ENCODE measurements at regions not wholly inside any gene's neighbourhood (a gene's known extent, or its start where the extent isn't known, plus 50 kb on each side); places are given as distances from the start of the nearest gene placed in this dataset.

DNA sequence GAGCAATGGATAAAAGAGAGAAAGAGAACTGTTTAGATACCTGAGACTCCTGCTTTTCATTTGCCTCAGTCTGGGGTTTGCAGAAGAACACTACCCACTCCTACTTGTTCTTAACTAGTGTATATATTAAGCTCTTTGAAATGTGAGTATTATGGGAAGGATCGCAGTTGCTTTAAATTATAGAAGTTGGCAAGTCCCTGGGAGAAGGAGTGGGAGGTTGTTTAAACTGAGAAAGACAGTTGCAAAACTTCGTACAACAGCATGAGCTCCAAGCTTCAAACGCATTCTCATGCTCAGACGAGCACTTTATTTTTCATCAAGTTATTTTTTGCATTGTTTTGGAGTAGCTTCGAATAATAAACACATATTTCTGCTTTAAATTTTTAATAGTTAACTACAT, 88.1 kb upstream of the C1QTNF7 start:
- TF ChIP-seq, protein P1, sequence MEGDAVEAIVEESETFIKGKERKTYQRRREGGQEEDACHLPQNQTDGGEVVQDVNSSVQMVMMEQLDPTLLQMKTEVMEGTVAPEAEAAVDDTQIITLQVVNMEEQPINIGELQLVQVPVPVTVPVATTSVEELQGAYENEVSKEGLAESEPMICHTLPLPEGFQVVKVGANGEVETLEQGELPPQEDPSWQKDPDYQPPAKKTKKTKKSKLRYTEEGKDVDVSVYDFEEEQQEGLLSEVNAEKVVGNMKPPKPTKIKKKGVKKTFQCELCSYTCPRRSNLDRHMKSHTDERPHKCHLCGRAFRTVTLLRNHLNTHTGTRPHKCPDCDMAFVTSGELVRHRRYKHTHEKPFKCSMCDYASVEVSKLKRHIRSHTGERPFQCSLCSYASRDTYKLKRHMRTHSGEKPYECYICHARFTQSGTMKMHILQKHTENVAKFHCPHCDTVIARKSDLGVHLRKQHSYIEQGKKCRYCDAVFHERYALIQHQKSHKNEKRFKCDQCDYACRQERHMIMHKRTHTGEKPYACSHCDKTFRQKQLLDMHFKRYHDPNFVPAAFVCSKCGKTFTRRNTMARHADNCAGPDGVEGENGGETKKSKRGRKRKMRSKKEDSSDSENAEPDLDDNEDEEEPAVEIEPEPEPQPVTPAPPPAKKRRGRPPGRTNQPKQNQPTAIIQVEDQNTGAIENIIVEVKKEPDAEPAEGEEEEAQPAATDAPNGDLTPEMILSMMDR (IDR thresholded peaks at IDR 0.05; ENCODE audit: control extremely low read depth, extremely low read depth), result no peak
- H3K4me3 ChIP-seq, result no peak overlapping the region
- no peaks in the 10 kb centered on the region for H3K36me3 ChIP-seq (ENCODE audit: control insufficient read depth in 4 of 4, insufficient read depth in 4 of 4, low read length in 4 of 4)
- H3K27me3 ChIP-seq (ENCODE audit: control insufficient read depth in 3 of 3, insufficient read depth in 3 of 3, low read length in 2 of 3), result no peaks in the 10 kb centered on the region
- H3K27ac ChIP-seq (ENCODE audit: low read depth in 1 of 2, low read length in 1 of 2), result no peak overlapping the region
- no peaks in the 10 kb centered on the region for H3K9me3 ChIP-seq (ENCODE audit: control insufficient read depth in 4 of 4, insufficient read depth in 3 of 4, low read length in 3 of 4)
- peaks cover 0 to 42% (median 11%) of the 10 kb centered on the region in 5 donors for H3K4me1 ChIP-seq (ENCODE audit: control insufficient read depth in 5 of 5, insufficient read depth in 5 of 5, low read length in 5 of 5)
- peak overlapping the region in 1 of 2 donors; percentile 27 for H3K9ac ChIP-seq (ENCODE audit: insufficient read depth in 1 of 2, low read length in 2 of 2)
- ATAC-seq (ENCODE audit: insufficient read depth, low FRiP score) (no peak), DNase-seq (peak; percentile 32 to 94 (median 90))
- 62 to 83% methylated on average over 5 of the region's 5 CpGs for WGBS, 2 donors

DNA sequence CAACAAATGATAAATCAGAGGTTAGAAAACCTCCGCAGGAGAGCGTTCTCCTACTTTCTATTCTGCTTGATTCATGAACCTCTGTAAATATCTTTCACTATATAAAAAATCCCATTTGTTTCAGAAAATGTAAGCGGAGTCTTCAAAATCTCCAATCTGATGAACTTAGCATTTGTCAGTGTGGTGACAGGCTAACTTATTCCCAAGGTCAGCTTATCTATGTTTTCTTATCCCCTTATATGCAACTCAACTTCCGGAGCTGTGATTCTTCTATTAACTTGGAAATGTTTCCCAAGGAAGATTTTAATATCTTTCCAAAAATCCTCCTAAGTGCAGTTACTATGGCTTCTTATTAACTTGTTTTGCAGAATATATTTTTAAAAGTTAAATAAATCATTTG, 87.5 kb upstream of the C1QTNF7 start:
- DNase-seq, result no peak
- no peak for ATAC-seq (ENCODE audit: insufficient read depth, low FRiP score)
- 49 to 77% methylated on average over 4 of the region's 4 CpGs for WGBS, 2 donors
- no peaks in the 10 kb centered on the region for H3K9me3 ChIP-seq (ENCODE audit: control insufficient read depth in 4 of 4, insufficient read depth in 3 of 4, low read length in 3 of 4)
- no peak overlapping the region for H3K27ac ChIP-seq (ENCODE audit: low read depth in 1 of 2, low read length in 1 of 2)
- no peak overlapping the region for H3K4me3 ChIP-seq
- H3K9ac ChIP-seq (ENCODE audit: insufficient read depth in 1 of 2, low read length in 2 of 2), result peak overlapping the region in 1 of 2 donors; percentile 27
- no peaks in the 10 kb centered on the region for H3K27me3 ChIP-seq (ENCODE audit: control insufficient read depth in 3 of 3, insufficient read depth in 3 of 3, low read length in 2 of 3)
- TF ChIP-seq, protein P1 (IDR thresholded peaks at IDR 0.05; ENCODE audit: control extremely low read depth, extremely low read depth), result no peak
- no peaks in the 10 kb centered on the region for H3K36me3 ChIP-seq (ENCODE audit: control insufficient read depth in 4 of 4, insufficient read depth in 4 of 4, low read length in 4 of 4)
- peaks cover 0 to 48% (median 14%) of the 10 kb centered on the region in 5 donors for H3K4me1 ChIP-seq (ENCODE audit: control insufficient read depth in 5 of 5, insufficient read depth in 5 of 5, low read length in 5 of 5)

DNA sequence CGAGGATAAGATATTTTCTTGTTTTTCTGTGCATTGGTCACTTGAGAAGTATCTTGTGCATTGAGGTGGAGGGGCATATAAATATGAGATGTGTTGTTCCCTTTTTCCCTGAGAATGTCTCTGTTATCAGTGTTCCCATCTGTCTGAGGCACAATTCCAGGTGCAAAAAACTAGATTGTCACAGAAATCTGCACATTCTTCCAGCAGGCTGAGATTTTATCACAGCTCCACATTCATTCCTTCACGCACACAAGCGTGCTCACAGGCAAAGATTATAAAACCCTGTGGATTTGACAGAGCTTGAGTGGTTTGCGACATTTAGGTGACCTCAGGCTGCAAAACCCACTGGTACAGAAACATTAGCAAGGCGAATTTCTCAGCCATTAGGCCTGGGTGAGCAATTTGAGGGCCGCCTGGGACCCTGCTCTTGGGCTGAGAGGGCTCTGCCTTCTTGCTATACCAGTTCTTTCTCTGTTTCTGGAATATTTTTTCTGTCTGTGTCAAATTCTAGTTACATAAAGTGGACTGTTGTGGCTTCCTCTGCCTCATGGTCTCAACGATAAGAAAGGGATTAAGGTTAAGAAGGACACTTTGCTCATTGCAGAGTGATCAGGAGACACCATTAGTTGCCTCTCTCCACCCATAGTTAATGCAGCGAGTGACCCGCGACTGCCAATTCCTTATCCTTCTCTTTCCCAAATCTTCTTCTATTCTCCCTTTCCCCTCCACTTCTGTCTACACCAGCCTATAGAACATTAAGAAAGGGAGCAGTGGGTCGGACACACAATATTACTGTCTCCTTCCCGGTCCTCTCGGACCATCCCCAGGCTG, 86.7 kb upstream of the C1QTNF7 start:
- no peaks in the 10 kb centered on the region for H3K9me3 ChIP-seq (ENCODE audit: control insufficient read depth in 4 of 4, insufficient read depth in 3 of 4, low read length in 3 of 4)
- ATAC-seq (ENCODE audit: insufficient read depth, low FRiP score) (no peak), DNase-seq (peak in 1 of 3 donors; percentile 31)
- no peak overlapping the region for H3K27ac ChIP-seq (ENCODE audit: low read depth in 1 of 2, low read length in 1 of 2)
- peak overlapping the region in 1 of 2 donors; percentile 27 for H3K9ac ChIP-seq (ENCODE audit: insufficient read depth in 1 of 2, low read length in 2 of 2)
- no peaks in the 10 kb centered on the region for H3K36me3 ChIP-seq (ENCODE audit: control insufficient read depth in 4 of 4, insufficient read depth in 4 of 4, low read length in 4 of 4)
- peaks cover 0 to 49% (median 14%) of the 10 kb centered on the region in 5 donors for H3K4me1 ChIP-seq (ENCODE audit: control insufficient read depth in 5 of 5, insufficient read depth in 5 of 5, low read length in 5 of 5)
- H3K4me3 ChIP-seq, result no peak overlapping the region
- 77 to 80% methylated on average over 13 of the region's 13 CpGs for WGBS, 2 donors
- TF ChIP-seq, protein P1 (IDR thresholded peaks at IDR 0.05; ENCODE audit: control extremely low read depth, extremely low read depth), result no peak
- no peaks in the 10 kb centered on the region for H3K27me3 ChIP-seq (ENCODE audit: control insufficient read depth in 3 of 3, insufficient read depth in 3 of 3, low read length in 2 of 3)

All from lung (tissue), 11 donors.